ENCODE measurements at regions not wholly inside any gene's neighbourhood (a gene's known extent, or its start where the extent isn't known, plus 50 kb on each side); places are given as distances from the start of the nearest gene placed in this dataset.

DNA sequence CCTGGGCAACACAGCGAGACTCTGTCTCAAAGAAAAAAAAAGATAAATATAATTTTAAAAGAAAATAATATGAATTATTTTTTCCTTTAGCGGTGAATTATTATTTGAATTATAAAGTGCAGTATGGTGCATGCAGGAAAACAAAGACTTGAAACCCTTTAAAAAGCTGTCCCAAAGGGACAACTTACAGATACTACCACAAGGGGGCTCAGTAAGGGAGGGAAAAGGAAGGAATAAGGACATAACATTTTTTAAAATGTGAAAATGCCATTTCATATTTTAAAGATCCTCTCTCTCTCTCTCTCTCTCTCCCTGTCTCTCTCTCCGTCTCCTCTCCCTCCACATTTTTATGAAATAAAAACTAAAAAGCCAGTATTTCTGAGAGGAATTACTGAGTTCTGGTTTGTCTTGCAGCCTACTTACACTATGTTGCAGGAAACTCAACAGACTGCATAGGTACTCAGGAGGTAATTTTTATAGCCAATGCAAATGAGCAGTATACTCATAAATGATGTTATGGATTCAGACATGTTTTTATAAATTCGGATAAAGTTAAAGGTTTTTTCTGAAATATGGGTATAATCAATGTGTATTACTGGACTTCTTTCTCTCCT lies 455.0 kb upstream of the GJE1 start:
- H3K4me3 ChIP-seq (ENCODE audit: low read depth, low read length) = no peak overlapping the region
- H3K27me3 ChIP-seq (ENCODE audit: control insufficient read depth, insufficient read depth, low read length) = no peaks in the 10 kb centered on the region
- H3K27ac ChIP-seq (ENCODE audit: low read depth, low read length) = no peak overlapping the region
- no peaks in the 10 kb centered on the region for H3K9me3 ChIP-seq (ENCODE audit: control insufficient read depth, insufficient read depth, low read depth, low read length)
- no peak overlapping the region for H3K9ac ChIP-seq (ENCODE audit: low read length)
- no peaks in the 10 kb centered on the region for H3K36me3 ChIP-seq (ENCODE audit: control insufficient read depth, insufficient read depth, low read length)
- H3K4me1 ChIP-seq (ENCODE audit: control insufficient read depth, insufficient read depth, low read length) = no peaks in the 10 kb centered on the region

- Histone ChIP-seq H3K4me1 (ENCODE audit: control insufficient read depth, insufficient read depth, low read length) (no peaks in the 10 kb centered on the region), H3K9ac (ENCODE audit: low read length) (no peak overlapping the region), H3K27me3 (ENCODE audit: control insufficient read depth, insufficient read depth, low read length) (no peaks in the 10 kb centered on the region), H3K27ac (ENCODE audit: low read depth, low read length) (no peak overlapping the region), H3K4me3 (ENCODE audit: low read depth, low read length) (no peak overlapping the region), H3K36me3 (ENCODE audit: control insufficient read depth, insufficient read depth, low read length) (no peaks in the 10 kb centered on the region), H3K9me3 (ENCODE audit: control insufficient read depth, insufficient read depth, low read depth, low read length) (no peaks in the 10 kb centered on the region)
Measured at GRCh38 chr6:141675957-141676356, 456.8 kb upstream of the GJE1 start.

DNA sequence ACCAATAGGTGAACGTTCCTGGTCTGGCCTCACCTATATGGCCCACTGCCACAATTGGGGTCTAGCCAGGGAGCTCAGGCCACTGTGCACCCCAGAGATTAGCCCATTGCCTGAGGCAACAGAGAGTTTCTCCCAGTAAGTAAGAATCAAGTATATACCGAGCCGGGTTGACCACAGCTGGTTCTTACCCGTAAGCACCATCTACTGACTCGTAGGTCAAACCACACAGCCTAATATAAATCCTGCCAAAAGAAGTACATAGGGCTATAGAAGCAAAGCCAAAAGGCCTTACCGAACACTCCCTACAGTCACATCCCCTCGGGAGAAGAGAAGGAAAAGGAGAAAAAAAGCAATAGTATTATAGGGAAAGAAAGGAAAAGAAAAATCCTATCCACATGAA lies 463.6 kb upstream of the GJE1 start:
- H3K4me1 ChIP-seq (ENCODE audit: control insufficient read depth, insufficient read depth, low read length) = no peaks in the 10 kb centered on the region
- H3K9me3 ChIP-seq (ENCODE audit: control insufficient read depth, insufficient read depth, low read depth, low read length) = no peaks in the 10 kb centered on the region
- no peak overlapping the region for H3K4me3 ChIP-seq (ENCODE audit: low read depth, low read length)
- no peaks in the 10 kb centered on the region for H3K36me3 ChIP-seq (ENCODE audit: control insufficient read depth, insufficient read depth, low read length)
- no peaks in the 10 kb centered on the region for H3K27me3 ChIP-seq (ENCODE audit: control insufficient read depth, insufficient read depth, low read length)
- H3K27ac ChIP-seq (ENCODE audit: low read depth, low read length) = no peak overlapping the region
- no peak overlapping the region for H3K9ac ChIP-seq (ENCODE audit: low read length)

DNA sequence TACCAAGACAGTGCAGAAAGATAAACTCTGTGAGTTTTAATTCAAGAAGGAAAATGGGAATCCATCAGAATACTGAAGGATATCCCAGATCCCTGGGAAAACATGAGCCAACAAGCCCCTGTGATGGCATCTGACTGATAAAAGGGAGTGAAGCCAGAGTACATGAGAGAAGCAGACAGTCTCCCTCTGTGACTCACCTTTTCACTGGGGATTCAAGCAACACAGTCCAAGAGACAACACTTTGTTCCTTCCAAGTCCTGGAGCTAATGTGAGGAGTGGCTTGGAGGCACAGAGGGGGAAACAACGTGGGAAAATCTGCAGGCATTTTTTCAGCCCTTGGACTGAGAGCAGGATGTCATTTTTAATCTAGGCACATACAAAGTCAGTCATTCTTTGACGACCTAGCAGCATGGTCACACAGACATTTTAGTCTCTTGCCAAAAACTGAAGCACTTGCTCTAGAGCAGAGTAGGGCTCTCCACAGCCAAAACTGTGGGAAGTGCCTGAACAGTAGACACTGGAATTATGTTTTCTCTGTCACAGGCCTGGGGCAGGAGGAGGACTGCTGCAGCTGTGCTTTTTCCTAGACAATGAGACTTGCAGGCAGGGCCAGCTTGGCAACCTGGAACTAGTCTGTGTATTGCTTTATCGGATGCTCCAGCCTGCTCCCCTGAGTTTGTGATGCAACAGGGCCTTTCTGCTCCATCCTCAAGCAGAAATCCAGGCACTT lies 465.0 kb upstream of the GJE1 start:
- no peaks in the 10 kb centered on the region for H3K9me3 ChIP-seq (ENCODE audit: control insufficient read depth, insufficient read depth, low read depth, low read length)
- no peak overlapping the region for H3K4me3 ChIP-seq (ENCODE audit: low read depth, low read length)
- H3K36me3 ChIP-seq (ENCODE audit: control insufficient read depth, insufficient read depth, low read length) = no peaks in the 10 kb centered on the region
- no peaks in the 10 kb centered on the region for H3K4me1 ChIP-seq (ENCODE audit: control insufficient read depth, insufficient read depth, low read length)
- H3K9ac ChIP-seq (ENCODE audit: low read length) = no peak overlapping the region
- no peak overlapping the region for H3K27ac ChIP-seq (ENCODE audit: low read depth, low read length)
- no peaks in the 10 kb centered on the region for H3K27me3 ChIP-seq (ENCODE audit: control insufficient read depth, insufficient read depth, low read length)

DNA sequence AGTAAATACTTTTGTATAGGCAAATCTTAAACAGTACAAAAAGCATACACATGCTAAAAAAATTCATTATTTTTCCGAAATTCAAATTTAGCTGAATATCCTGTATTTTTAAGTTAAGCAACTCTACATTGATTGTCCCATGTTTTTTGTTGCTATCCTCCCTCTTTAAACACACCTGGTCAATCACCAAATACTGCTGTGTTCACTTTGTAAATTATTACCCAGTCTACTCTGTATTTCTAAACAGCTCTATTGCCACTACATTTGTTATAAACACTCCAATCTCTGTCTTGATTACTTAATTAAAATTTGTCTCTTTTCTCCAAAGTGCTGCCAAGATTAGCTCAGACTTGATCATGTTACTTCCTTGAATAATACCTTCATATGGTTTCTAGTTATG lies 466.5 kb upstream of the GJE1 start:
- H3K4me3 ChIP-seq (ENCODE audit: low read depth, low read length) = no peak overlapping the region
- no peaks in the 10 kb centered on the region for H3K36me3 ChIP-seq (ENCODE audit: control insufficient read depth, insufficient read depth, low read length)
- H3K27ac ChIP-seq (ENCODE audit: low read depth, low read length) = no peak overlapping the region
- no peaks in the 10 kb centered on the region for H3K4me1 ChIP-seq (ENCODE audit: control insufficient read depth, insufficient read depth, low read length)
- H3K27me3 ChIP-seq (ENCODE audit: control insufficient read depth, insufficient read depth, low read length) = no peaks in the 10 kb centered on the region
- H3K9ac ChIP-seq (ENCODE audit: low read length) = no peak overlapping the region
- no peaks in the 10 kb centered on the region for H3K9me3 ChIP-seq (ENCODE audit: control insufficient read depth, insufficient read depth, low read depth, low read length)

- H3K27me3 ChIP-seq (ENCODE audit: control insufficient read depth, insufficient read depth, low read length) = no peaks in the 10 kb centered on the region
- no peak overlapping the region for H3K4me3 ChIP-seq (ENCODE audit: low read depth, low read length)
- H3K9ac ChIP-seq (ENCODE audit: low read length) = no peak overlapping the region
- H3K27ac ChIP-seq (ENCODE audit: low read depth, low read length) = no peak overlapping the region
- no peaks in the 10 kb centered on the region for H3K9me3 ChIP-seq (ENCODE audit: control insufficient read depth, insufficient read depth, low read depth, low read length)
- H3K36me3 ChIP-seq (ENCODE audit: control insufficient read depth, insufficient read depth, low read length) = no peaks in the 10 kb centered on the region
- H3K4me1 ChIP-seq (ENCODE audit: control insufficient read depth, insufficient read depth, low read length) = no peaks in the 10 kb centered on the region
Measured at GRCh38 chr6:141664744-141665143, 468.0 kb upstream of the GJE1 start.

- no peaks in the 10 kb centered on the region for H3K9me3 ChIP-seq (ENCODE audit: control insufficient read depth, insufficient read depth, low read depth, low read length)
- H3K9ac ChIP-seq (ENCODE audit: low read length) = no peak overlapping the region
- H3K36me3 ChIP-seq (ENCODE audit: control insufficient read depth, insufficient read depth, low read length) = no peaks in the 10 kb centered on the region
- no peak overlapping the region for H3K27ac ChIP-seq (ENCODE audit: low read depth, low read length)
- no peak overlapping the region for H3K4me3 ChIP-seq (ENCODE audit: low read depth, low read length)
- no peaks in the 10 kb centered on the region for H3K27me3 ChIP-seq (ENCODE audit: control insufficient read depth, insufficient read depth, low read length)
- no peaks in the 10 kb centered on the region for H3K4me1 ChIP-seq (ENCODE audit: control insufficient read depth, insufficient read depth, low read length)
Measured at GRCh38 chr6:141659582-141659981, 473.1 kb upstream of the GJE1 start.

GRCh38 chr6:141658696-141659095 lies 474.0 kb upstream of the GJE1 start:
- Histone ChIP-seq H3K36me3 (ENCODE audit: control insufficient read depth, insufficient read depth, low read length) (no peaks in the 10 kb centered on the region), H3K27ac (ENCODE audit: low read depth, low read length) (no peak overlapping the region), H3K4me3 (ENCODE audit: low read depth, low read length) (no peak overlapping the region), H3K27me3 (ENCODE audit: control insufficient read depth, insufficient read depth, low read length) (no peaks in the 10 kb centered on the region), H3K9ac (ENCODE audit: low read length) (no peak overlapping the region), H3K4me1 (ENCODE audit: control insufficient read depth, insufficient read depth, low read length) (no peaks in the 10 kb centered on the region), H3K9me3 (ENCODE audit: control insufficient read depth, insufficient read depth, low read depth, low read length) (no peaks in the 10 kb centered on the region)

- Histone ChIP-seq H3K9ac (ENCODE audit: low read length) (no peak overlapping the region), H3K9me3 (ENCODE audit: control insufficient read depth, insufficient read depth, low read depth, low read length) (no peaks in the 10 kb centered on the region), H3K27me3 (ENCODE audit: control insufficient read depth, insufficient read depth, low read length) (no peaks in the 10 kb centered on the region), H3K36me3 (ENCODE audit: control insufficient read depth, insufficient read depth, low read length) (no peaks in the 10 kb centered on the region), H3K4me3 (ENCODE audit: low read depth, low read length) (no peak overlapping the region), H3K27ac (ENCODE audit: low read depth, low read length) (no peak overlapping the region), H3K4me1 (ENCODE audit: control insufficient read depth, insufficient read depth, low read length) (no peaks in the 10 kb centered on the region)
Measured at GRCh38 chr6:141657812-141658211, 474.9 kb upstream of the GJE1 start.

DNA sequence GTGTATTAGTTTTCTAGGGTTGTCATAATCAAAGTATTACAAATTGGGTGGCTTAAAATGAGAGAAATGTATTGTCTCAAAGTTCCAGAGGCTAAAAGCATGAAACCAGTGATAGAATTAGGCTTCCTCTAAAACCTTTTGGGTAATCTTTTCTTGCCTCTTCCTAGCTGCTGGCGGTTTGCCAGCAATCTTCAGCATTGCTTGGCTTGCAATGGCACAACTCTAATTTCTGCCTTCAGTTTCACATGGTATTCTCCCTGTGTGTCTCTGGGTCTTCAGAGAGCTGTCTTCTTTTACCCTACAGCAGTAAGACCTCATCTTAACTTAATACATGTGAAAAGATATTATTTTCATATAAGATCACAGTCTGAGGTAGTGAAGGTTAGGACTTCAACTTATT lies 479.1 kb upstream of the GJE1 start:
- Histone ChIP-seq H3K27ac (ENCODE audit: low read depth, low read length) (no peak overlapping the region), H3K27me3 (ENCODE audit: control insufficient read depth, insufficient read depth, low read length) (no peaks in the 10 kb centered on the region), H3K4me1 (ENCODE audit: control insufficient read depth, insufficient read depth, low read length) (no peaks in the 10 kb centered on the region), H3K36me3 (ENCODE audit: control insufficient read depth, insufficient read depth, low read length) (no peaks in the 10 kb centered on the region), H3K9me3 (ENCODE audit: control insufficient read depth, insufficient read depth, low read depth, low read length) (no peaks in the 10 kb centered on the region), H3K9ac (ENCODE audit: low read length) (no peak overlapping the region), H3K4me3 (ENCODE audit: low read depth, low read length) (no peak overlapping the region)

DNA sequence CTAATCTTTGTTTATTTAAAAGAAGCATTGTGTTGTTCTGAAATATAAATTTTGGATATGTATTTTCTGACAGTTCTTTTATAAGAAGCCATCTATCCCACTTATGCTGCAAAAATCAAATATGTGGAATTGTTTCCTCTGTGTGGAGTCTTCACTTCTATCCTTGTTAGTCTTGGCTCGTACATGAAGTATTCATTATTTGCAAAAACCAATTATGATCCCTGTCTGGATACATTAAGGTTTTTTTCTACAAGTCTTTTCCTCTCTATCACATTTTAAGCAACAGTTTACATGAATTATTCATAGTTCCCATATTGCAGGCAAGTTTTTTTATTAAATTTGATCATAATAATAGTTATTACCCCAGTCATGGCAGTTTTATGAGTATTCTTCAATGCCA lies 490.8 kb upstream of the GJE1 start:
- Histone ChIP-seq H3K4me3 (ENCODE audit: low read depth, low read length) (no peak overlapping the region), H3K9me3 (ENCODE audit: control insufficient read depth, insufficient read depth, low read depth, low read length) (peaks cover 8% of the 10 kb centered on the region; the same call in 1 of the 2 replicates), H3K27ac (ENCODE audit: low read depth, low read length) (no peak overlapping the region), H3K9ac (ENCODE audit: low read length) (no peak overlapping the region), H3K36me3 (ENCODE audit: control insufficient read depth, insufficient read depth, low read length) (no peaks in the 10 kb centered on the region), H3K27me3 (ENCODE audit: control insufficient read depth, insufficient read depth, low read length) (no peaks in the 10 kb centered on the region), H3K4me1 (ENCODE audit: control insufficient read depth, insufficient read depth, low read length) (no peaks in the 10 kb centered on the region)
